ENCODE measurements at regions not wholly inside any gene's neighbourhood (a gene's known extent, or its start where the extent isn't known, plus 50 kb on each side); places are given as distances from the start of the nearest gene placed in this dataset.

- TF ChIP-seq POLR2AphosphoS5 (IDR thresholded peaks at IDR 0.05; ENCODE audit: borderline replicate concordance, low read depth, low read length) (no peak), EZH2 (IDR thresholded peaks at IDR 0.05) (no peak)
Observed at GRCh38 chr6:84588697-84589080, 175.7 kb downstream of the TBX18 start.

Measured in SK-N-MC (cell line).